GM19467 (cell line): ENCODE measurements at regions not wholly inside any gene's neighbourhood (a gene's known extent, or its start where the extent isn't known, plus 50 kb on each side); places are given as distances from the start of the nearest gene placed in this dataset.

ENCODE experiments used
- ATAC-seq: cut with Tn5 transposase; IDR thresholded peaks from one replicate; pipeline ENCODE4 v1.9.1; 2021; ENCODE audit warnings: mild to moderate bottlenecking, moderate library complexity; ENCODE audit not compliant: unreplicated experiment

- no peak for ATAC-seq
Observed at GRCh38 chr2:215522237-215522636, 86.4 kb upstream of the FN1 start.

- ATAC-seq = no peak
Observed at GRCh38 chr2:215521031-215521430, 85.2 kb upstream of the FN1 start.

- no peak for ATAC-seq
Observed at GRCh38 chr2:215517391-215517790, 81.5 kb upstream of the FN1 start.

GRCh38 chr2:215514516-215514915 is 78.6 kb upstream of the FN1 start:
- ATAC-seq = no peak

GRCh38 chr2:215511454-215512346 is 75.8 kb upstream of the FN1 start:
- no peak for ATAC-seq

- no peak for ATAC-seq
Observed at GRCh38 chr2:215507836-215508235, 72.0 kb upstream of the FN1 start.

- no peak for ATAC-seq
Observed at GRCh38 chr2:215507136-215507535, 71.3 kb upstream of the FN1 start.

GRCh38 chr2:215506604-215506990 is 70.7 kb upstream of the FN1 start:
- ATAC-seq = no peak

GRCh38 chr2:215505044-215505786 is 69.3 kb upstream of the FN1 start:
- ATAC-seq = no peak

GRCh38 chr2:215504547-215504946 is 68.7 kb upstream of the FN1 start:
- ATAC-seq = no peak

- no peak for ATAC-seq
Observed at GRCh38 chr2:215503381-215503780, 67.5 kb upstream of the FN1 start.

- ATAC-seq = no peak
Observed at GRCh38 chr2:215500466-215500865, 64.6 kb upstream of the FN1 start.

- ATAC-seq = no peak
Observed at GRCh38 chr2:215499331-215499730, 63.5 kb upstream of the FN1 start.

GRCh38 chr2:215498431-215498830 is 62.6 kb upstream of the FN1 start:
- ATAC-seq = no peak

GRCh38 chr2:215493376-215493775 is 57.5 kb upstream of the FN1 start:
- ATAC-seq = no peak

GRCh38 chr2:215489288-215489848 is 53.5 kb upstream of the FN1 start:
- ATAC-seq = no peak

GRCh38 chr2:215487002-215487372 is 51.1 kb upstream of the FN1 start:
- no peak for ATAC-seq

- no peak for ATAC-seq
Observed at GRCh38 chr2:215486291-215487001, 50.6 kb upstream of the FN1 start.
